Naive B cell (primary cell): ENCODE measurements at regions not wholly inside any gene's neighbourhood (a gene's known extent, or its start where the extent isn't known, plus 50 kb on each side); places are given as distances from the start of the nearest gene placed in this dataset.

Experiments used
- ATAC-seq, 2 donors: fragments of 150-1000 bp; cut with Tn5 transposase; 2 replicates each; pipeline ENCODE4 v1.10.0; 2021; ENCODE audit warnings: low read depth in 2 of 2, mild to moderate bottlenecking in 2 of 2, moderate library complexity in 2 of 2
- DNase-seq: peaks from one replicate; pipeline ENCODE4 v3.0.0; 2022
- H3K27ac Mint-ChIP-seq, 6 donors: one replicate each; pipeline ENCODE4 v1.8.0; 2020 to 2022; ENCODE audit warnings: mild to moderate bottlenecking in 6 of 6, mixed read lengths in 6 of 6, moderate library complexity in 5 of 6, inconsistent platforms in 2 of 6
- H3K27me3 Mint-ChIP-seq, 3 donors: one replicate each; pipeline ENCODE4 v1.8.0; 2021 to 2022; ENCODE audit warnings: mixed read lengths in 3 of 3, mild to moderate bottlenecking in 1 of 3
- H3K36me3 Mint-ChIP-seq, 2 donors: one replicate each; pipeline ENCODE4 v1.8.0; 2020 to 2022; ENCODE audit warnings: mixed read lengths in 2 of 2, inconsistent platforms in 1 of 2, mild to moderate bottlenecking in 1 of 2
- H3K4me1 Mint-ChIP-seq, 3 donors: one replicate each; pipeline ENCODE4 v1.8.0; 2020 to 2022; ENCODE audit warnings: mixed read lengths in 3 of 3, inconsistent platforms in 1 of 3, mild to moderate bottlenecking in 1 of 3, moderate library complexity in 1 of 3
- H3K4me3 Mint-ChIP-seq, 8 donors: one replicate each; pipeline ENCODE4 v1.8.0; 2020 to 2022; ENCODE audit warnings: mild to moderate bottlenecking in 8 of 8, mixed read lengths in 8 of 8, moderate library complexity in 8 of 8, inconsistent platforms in 2 of 8
- H3K9me3 Mint-ChIP-seq, 7 donors: one replicate each; pipeline ENCODE4 v1.8.0; 2020 to 2022; ENCODE audit warnings: mixed read lengths in 7 of 7, mild to moderate bottlenecking in 5 of 7, inconsistent platforms in 2 of 7, moderate library complexity in 1 of 7

DNA sequence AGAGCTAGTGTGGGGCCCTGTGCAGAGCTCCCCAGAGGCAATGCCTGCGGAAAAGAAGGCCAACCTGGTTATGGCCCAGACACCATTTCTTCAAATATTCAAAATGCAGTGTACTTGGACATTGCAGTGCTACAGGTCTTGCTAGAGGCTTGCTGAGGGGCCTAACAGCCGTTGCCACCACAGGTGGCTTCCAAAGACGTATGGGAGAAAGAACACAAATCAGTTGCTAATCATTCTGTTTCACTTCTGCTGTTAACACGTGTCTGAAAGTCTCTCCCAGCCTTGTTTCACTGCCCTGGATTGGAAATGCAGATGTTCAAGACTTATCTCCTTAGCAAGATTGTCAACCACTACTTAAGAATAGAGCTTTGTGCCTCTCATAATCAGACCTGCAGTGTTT, 925.9 kb downstream of the GALC start:
- DNase-seq (no peak), ATAC-seq (no peak)
- H3K36me3 Mint-ChIP-seq = no peaks in the 10 kb centered on the region
- no peak overlapping the region for H3K27ac Mint-ChIP-seq
- peaks cover 0 to 4% (median 3%) of the 10 kb centered on the region in 7 donors for H3K9me3 Mint-ChIP-seq
- H3K4me1 Mint-ChIP-seq = no peaks in the 10 kb centered on the region
- no peak overlapping the region for H3K4me3 Mint-ChIP-seq
- H3K27me3 Mint-ChIP-seq = no peaks in the 10 kb centered on the region

GRCh38 chr14:87066221-87066817, 926.7 kb downstream of the GALC start:
- Mint-ChIP-seq H3K27me3 (no peaks in the 10 kb centered on the region), H3K4me1 (no peaks in the 10 kb centered on the region), H3K36me3 (no peaks in the 10 kb centered on the region), H3K27ac (no peak overlapping the region), H3K4me3 (no peak overlapping the region), H3K9me3 (peaks cover 0 to 4% (median 3%) of the 10 kb centered on the region in 7 donors)
- ATAC-seq (no peak), DNase-seq (no peak)

GRCh38 chr14:87065366-87065765, 927.6 kb downstream of the GALC start:
- Mint-ChIP-seq H3K4me1 (no peaks in the 10 kb centered on the region), H3K9me3 (peaks cover 0 to 4% (median 3%) of the 10 kb centered on the region in 7 donors), H3K4me3 (no peak overlapping the region), H3K27me3 (no peaks in the 10 kb centered on the region), H3K27ac (no peak overlapping the region), H3K36me3 (no peaks in the 10 kb centered on the region)
- DNase-seq (no peak), ATAC-seq (no peak)

DNA sequence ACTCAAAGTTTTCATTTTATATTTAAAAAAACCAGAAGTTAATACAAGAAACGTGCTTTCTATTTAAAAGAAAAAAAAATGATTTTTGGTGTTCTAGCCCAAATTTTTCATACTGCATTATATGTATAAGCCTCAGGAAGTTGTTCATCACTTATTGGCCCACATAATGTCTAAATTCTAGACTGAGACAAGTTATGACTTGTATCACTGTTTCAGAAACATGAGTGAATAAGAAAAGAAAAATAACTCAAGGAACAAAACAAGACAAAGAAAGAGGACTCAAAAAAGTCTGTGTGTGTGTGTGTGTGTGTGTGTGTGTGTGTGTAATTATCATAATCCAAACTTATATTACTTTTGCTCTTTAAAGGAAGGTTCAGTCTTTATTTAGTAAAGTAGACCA, 929.8 kb downstream of the GALC start:
- Mint-ChIP-seq H3K9me3 (peaks cover 1 to 6% (median 3%) of the 10 kb centered on the region in 7 donors), H3K27ac (no peak overlapping the region), H3K27me3 (no peaks in the 10 kb centered on the region), H3K36me3 (no peaks in the 10 kb centered on the region), H3K4me3 (no peak overlapping the region), H3K4me1 (no peaks in the 10 kb centered on the region)
- ATAC-seq (no peak), DNase-seq (no peak)

DNA sequence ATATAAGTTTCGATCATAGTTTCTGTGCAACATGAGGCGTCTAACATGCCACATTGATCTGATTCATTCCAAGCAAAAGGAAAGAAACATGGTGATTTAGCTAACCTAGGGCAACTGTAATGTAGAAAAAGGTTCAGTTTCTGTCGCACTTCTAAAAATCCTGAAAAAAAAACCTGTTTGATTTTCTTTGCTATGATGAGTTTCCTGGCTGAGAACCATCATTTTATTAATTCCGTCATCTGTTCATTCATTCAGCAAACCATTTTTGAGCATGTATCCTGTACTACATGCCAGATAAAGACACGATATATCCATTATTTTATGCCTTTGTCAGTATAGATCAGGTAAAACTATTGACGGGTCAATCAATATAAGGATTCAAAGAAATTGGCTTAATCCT, 932.6 kb downstream of the GALC start:
- Mint-ChIP-seq H3K9me3 (peaks cover 1 to 6% (median 4%) of the 10 kb centered on the region in 7 donors), H3K36me3 (no peaks in the 10 kb centered on the region), H3K27me3 (no peaks in the 10 kb centered on the region), H3K27ac (no peak overlapping the region), H3K4me1 (no peaks in the 10 kb centered on the region), H3K4me3 (no peak overlapping the region)
- DNase-seq (no peak), ATAC-seq (no peak)

DNA sequence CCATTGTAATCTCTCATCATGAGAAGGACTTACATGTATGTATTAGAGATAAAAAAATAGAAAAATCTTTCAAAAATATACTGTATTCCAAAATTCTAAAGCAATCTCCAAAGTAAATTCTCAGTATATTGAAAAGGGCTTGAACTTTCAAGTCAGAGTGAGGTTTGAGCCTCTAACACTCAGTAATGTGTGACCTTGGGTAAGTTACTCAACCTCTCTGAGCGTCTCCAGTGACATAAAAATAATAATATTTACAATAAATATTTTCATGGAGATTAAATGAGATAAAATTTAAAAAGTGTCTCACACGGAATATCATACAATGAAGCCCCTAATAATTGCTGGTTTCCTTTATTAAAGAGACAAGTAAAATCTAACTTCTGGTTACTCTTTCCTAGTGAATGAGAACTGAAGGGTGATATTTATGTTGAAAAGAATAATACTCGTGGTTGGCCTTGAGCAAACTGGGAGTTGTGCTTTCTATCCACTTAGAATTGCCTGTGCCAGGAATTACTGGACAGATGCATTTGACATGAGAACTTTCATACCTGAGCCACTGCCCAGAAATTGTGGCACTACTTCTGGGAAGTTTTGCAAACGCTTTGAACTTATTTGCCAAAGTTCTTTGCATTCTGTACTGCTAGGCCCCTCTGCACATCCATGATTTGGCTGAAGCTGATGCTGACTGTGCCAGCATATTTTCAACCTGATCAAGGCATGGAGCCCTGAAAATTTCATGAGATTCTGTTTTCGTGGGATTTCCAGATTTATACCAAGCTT, 933.7 kb downstream of the GALC start:
- H3K4me1 Mint-ChIP-seq = no peaks in the 10 kb centered on the region
- no peaks in the 10 kb centered on the region for H3K36me3 Mint-ChIP-seq
- peaks cover 1 to 6% (median 4%) of the 10 kb centered on the region in 7 donors for H3K9me3 Mint-ChIP-seq
- DNase-seq = no peak
- no peak overlapping the region for H3K27ac Mint-ChIP-seq
- H3K27me3 Mint-ChIP-seq = no peaks in the 10 kb centered on the region
- no peak overlapping the region for H3K4me3 Mint-ChIP-seq
- no peak for ATAC-seq

DNA sequence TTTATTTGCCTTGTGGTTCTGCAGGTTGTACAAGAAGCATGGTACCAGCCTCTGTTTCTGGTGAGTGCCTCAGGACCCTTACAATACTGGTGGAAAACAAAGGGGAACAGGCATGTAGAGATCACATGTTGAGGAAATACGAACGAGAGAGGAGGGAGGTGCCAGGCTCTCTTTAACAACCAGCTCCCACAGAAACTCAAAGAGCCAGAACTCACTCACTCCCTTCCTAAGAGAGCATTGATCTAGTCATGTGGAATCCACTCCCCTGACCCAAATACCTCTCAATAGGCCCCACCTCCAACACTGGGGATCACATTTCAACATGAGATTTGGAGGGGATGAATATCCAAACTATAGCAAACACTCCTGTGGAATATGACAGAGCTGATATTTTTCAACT, 938.0 kb downstream of the GALC start:
- H3K4me1 Mint-ChIP-seq = no peaks in the 10 kb centered on the region

DNA sequence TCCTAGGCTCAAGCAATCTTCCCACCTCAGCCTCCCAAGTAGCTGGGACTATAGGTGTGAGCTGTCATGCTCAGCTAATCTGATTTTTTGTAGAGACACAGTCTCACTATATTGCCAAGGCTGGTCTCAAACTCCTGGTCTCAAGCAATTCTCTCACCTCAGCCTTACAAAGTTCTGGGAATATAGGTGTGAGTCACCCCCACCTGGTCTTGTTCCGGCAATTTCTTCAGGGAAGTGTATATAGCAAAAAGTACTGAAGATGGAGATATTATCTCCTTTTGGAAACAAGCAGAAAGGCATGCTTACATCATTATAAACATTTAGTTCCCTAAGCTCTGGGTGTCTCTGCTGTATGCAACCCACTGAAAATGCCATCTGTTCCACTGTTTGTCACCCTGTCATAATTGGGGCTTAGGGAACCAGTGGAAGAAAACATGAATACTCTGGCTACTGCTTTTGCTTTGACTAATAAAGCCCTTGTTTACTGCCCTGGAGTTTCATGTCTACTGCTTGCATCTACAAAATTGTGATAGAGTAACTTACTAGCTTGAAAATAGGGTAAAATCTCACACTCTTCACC, 940.2 kb downstream of the GALC start:
- DNase-seq (no peak), ATAC-seq (no peak)
- Mint-ChIP-seq H3K27ac (no peak overlapping the region), H3K4me1 (no peaks in the 10 kb centered on the region), H3K27me3 (no peaks in the 10 kb centered on the region), H3K4me3 (no peak overlapping the region), H3K36me3 (no peaks in the 10 kb centered on the region), H3K9me3 (peaks cover 0 to 3% (median 0%) of the 10 kb centered on the region in 7 donors)

More for the DNA sequence above, 938.0 kb downstream of the GALC start:
- Mint-ChIP-seq H3K4me3 (peak overlapping the region in 1 of 8 donors; percentile 6), H3K27me3 (no peaks in the 10 kb centered on the region), H3K9me3 (peaks cover 0 to 6% (median 0%) of the 10 kb centered on the region in 7 donors), H3K36me3 (no peaks in the 10 kb centered on the region), H3K27ac (no peak overlapping the region)
- DNase-seq = no peak
- ATAC-seq = no peak

DNA sequence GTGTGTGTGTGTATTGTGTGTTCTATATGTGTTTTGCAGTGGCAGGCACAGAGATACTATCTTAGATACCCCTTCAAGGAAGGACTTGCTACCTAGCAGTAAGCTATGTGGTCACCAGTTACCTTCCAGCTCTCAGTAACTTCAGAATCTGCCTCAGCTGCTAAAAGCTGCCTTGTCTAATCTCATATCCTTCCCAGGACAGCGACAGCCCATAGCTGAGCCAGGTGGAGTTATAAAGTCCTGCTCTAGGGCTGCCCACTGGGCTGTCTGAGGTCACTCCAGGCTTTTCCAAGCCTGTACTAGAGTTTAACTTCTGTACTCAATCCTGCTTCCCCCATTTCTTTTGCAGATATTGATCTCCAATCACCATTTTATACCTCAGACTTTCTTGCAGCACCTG, 942.6 kb downstream of the GALC start:
- Mint-ChIP-seq H3K27ac (no peak overlapping the region), H3K27me3 (no peaks in the 10 kb centered on the region), H3K36me3 (no peaks in the 10 kb centered on the region), H3K9me3 (peaks cover 0 to 3% (median 0%) of the 10 kb centered on the region in 7 donors), H3K4me3 (no peak overlapping the region), H3K4me1 (no peaks in the 10 kb centered on the region)
- ATAC-seq = no peak
- DNase-seq = no peak

GRCh38 chr14:87049950-87050349, 943.0 kb downstream of the GALC start:
- ATAC-seq (no peak), DNase-seq (no peak)
- H3K27ac Mint-ChIP-seq = no peak overlapping the region
- H3K9me3 Mint-ChIP-seq = peaks cover 0 to 3% (median 0%) of the 10 kb centered on the region in 7 donors
- H3K4me3 Mint-ChIP-seq = no peak overlapping the region
- H3K4me1 Mint-ChIP-seq = no peaks in the 10 kb centered on the region
- no peaks in the 10 kb centered on the region for H3K36me3 Mint-ChIP-seq
- H3K27me3 Mint-ChIP-seq = no peaks in the 10 kb centered on the region

DNA sequence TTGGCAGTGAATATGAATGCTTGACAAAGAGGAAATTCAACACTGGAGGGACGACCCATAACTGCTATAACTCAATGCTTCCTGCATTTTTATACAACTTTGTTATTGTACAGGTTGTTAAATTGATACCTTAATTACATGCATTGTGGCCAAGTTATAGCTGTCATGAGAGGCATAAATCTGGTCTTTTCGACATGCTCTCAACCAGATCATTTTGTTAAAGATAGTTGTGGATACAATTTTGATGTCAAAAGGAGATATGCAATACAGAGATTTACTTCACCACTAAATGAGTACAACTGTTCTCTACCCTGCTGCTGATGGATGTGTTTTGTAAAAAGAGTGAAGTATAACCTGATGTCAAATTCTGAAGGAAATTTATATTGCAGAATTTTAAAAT, 946.0 kb downstream of the GALC start:
- Mint-ChIP-seq H3K27me3 (no peaks in the 10 kb centered on the region), H3K9me3 (peaks cover 0 to 5% (median 0%) of the 10 kb centered on the region in 7 donors), H3K4me1 (no peaks in the 10 kb centered on the region), H3K36me3 (no peaks in the 10 kb centered on the region), H3K27ac (no peak overlapping the region), H3K4me3 (no peak overlapping the region)
- DNase-seq = no peak
- ATAC-seq = no peak

DNA sequence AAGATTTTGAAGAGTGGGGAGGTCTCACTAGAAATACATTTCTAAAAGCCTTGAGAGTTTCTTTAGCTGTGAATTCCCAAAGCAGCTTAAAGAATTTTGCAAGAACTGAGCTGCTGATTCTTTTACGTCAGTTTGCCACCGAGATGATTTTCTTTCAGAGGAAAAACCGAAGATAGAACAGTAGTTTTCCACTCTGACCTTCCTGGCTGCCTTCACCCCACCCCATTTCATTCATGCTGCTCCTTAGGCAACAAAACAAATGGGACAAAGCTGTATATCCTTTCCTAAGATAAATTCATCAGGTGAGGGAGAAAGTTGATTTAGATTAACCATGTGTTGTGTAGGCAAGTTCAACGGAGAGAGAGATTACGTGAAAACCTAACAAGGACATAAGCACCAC, 947.0 kb downstream of the GALC start:
- no peaks in the 10 kb centered on the region for H3K27me3 Mint-ChIP-seq
- H3K9me3 Mint-ChIP-seq = peaks cover 0 to 5% (median 0%) of the 10 kb centered on the region in 7 donors
- no peak overlapping the region for H3K4me3 Mint-ChIP-seq
- ATAC-seq (no peak), DNase-seq (no peak)
- H3K27ac Mint-ChIP-seq = no peak overlapping the region
- no peaks in the 10 kb centered on the region for H3K4me1 Mint-ChIP-seq
- H3K36me3 Mint-ChIP-seq = no peaks in the 10 kb centered on the region

DNA sequence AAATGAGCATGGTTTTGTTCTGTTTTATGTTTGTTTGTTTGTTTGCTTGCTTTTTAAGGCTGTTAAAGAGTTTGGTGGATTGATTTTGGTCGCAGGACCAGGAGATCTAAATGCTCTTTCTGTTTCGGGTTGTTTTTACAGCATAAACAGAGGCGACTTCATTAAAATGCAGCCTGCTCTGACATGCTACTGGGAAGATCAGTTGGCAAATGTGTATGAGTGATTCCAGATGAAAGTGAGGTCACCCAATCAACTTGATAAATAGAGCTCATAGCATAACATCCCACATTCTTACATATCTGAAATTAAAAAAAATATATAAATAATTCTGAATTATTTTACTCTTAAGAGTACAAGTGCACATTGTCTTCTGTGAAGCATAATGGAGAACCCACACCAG, 947.7 kb downstream of the GALC start:
- ATAC-seq (no peak), DNase-seq (no peak)
- Mint-ChIP-seq H3K27ac (no peak overlapping the region), H3K9me3 (peaks cover 0 to 7% (median 0%) of the 10 kb centered on the region in 7 donors), H3K36me3 (no peaks in the 10 kb centered on the region), H3K4me1 (no peaks in the 10 kb centered on the region), H3K27me3 (no peaks in the 10 kb centered on the region), H3K4me3 (no peak overlapping the region)

DNA sequence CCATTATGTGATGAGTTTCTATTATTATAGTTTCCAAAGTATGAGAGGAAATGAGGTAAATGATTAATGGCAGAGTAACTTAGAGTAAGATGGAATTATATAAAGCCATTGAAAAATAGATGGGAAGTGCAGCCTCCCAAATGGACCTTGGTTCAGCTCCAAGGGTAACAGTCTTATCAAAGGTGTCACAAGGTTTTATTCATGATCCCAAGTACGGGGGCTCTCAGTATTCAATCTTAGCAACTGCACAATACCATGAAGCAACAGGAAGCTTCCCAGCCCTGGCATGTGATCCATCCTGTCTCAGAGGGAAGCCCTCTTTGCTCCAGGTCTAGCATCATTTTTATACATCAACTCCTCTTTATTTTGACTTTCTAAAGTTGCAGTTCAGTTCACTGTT, 948.2 kb downstream of the GALC start:
- ATAC-seq (no peak), DNase-seq (no peak)
- no peaks in the 10 kb centered on the region for H3K36me3 Mint-ChIP-seq
- H3K27me3 Mint-ChIP-seq = no peaks in the 10 kb centered on the region
- H3K4me1 Mint-ChIP-seq = no peaks in the 10 kb centered on the region
- H3K9me3 Mint-ChIP-seq = peaks cover 0 to 10% (median 0%) of the 10 kb centered on the region in 7 donors
- H3K27ac Mint-ChIP-seq = no peak overlapping the region
- H3K4me3 Mint-ChIP-seq = no peak overlapping the region
